IPS-18a (cell line): ENCODE measurements at regions not wholly inside any gene's neighbourhood (a gene's known extent, or its start where the extent isn't known, plus 50 kb on each side); places are given as distances from the start of the nearest gene placed in this dataset.

Experiments
- H3K27ac ChIP-seq: one replicate; pipeline ENCODE4 v1.5.1; 2013; ENCODE audit warnings: low read length
- H3K27me3 ChIP-seq: one replicate; pipeline ENCODE4 v1.6.1; 2013; ENCODE audit warnings: mild to moderate bottlenecking, low read length; ENCODE audit not compliant: control insufficient read depth, insufficient read depth
- H3K36me3 ChIP-seq: one replicate; pipeline ENCODE4 v1.6.1; 2013; ENCODE audit warnings: low read depth, low read length; ENCODE audit not compliant: control insufficient read depth
- H3K4me1 ChIP-seq: one replicate; pipeline ENCODE4 v1.6.1; 2013; ENCODE audit warnings: low read depth, low read length; ENCODE audit not compliant: control insufficient read depth
- H3K4me3 ChIP-seq: one replicate; pipeline ENCODE4 v1.5.1; 2013; ENCODE audit warnings: low read length
- H3K9ac ChIP-seq: one replicate; pipeline ENCODE4 v1.6.1; 2013; ENCODE audit warnings: mild to moderate bottlenecking, low read length, moderate library complexity
- H3K9me3 ChIP-seq: one replicate; pipeline ENCODE4 v1.6.1; 2013; ENCODE audit warnings: low read depth, low read length; ENCODE audit not compliant: control insufficient read depth

- no peaks in the 10 kb centered on the region for H3K9me3 ChIP-seq
- no peak overlapping the region for H3K9ac ChIP-seq
- no peak overlapping the region for H3K4me3 ChIP-seq
- peaks cover 19% of the 10 kb centered on the region for H3K4me1 ChIP-seq
- peaks cover 11% of the 10 kb centered on the region for H3K27me3 ChIP-seq
- no peaks in the 10 kb centered on the region for H3K36me3 ChIP-seq
- H3K27ac ChIP-seq: no peak overlapping the region
Measured at GRCh38 chr13:110811008-110811720, 97.7 kb downstream of the ING1 start.

- Histone ChIP-seq H3K4me1 (peaks cover 19% of the 10 kb centered on the region), H3K4me3 (no peak overlapping the region), H3K9ac (no peak overlapping the region), H3K9me3 (no peaks in the 10 kb centered on the region), H3K27me3 (peaks cover 11% of the 10 kb centered on the region), H3K36me3 (no peaks in the 10 kb centered on the region), H3K27ac (no peak overlapping the region)
Measured at GRCh38 chr13:110811771-110812120, 98.2 kb downstream of the ING1 start.

GRCh38 chr13:110812121-110812868 is 98.8 kb downstream of the ING1 start:
- H3K4me3 ChIP-seq: no peak overlapping the region
- H3K9me3 ChIP-seq: no peaks in the 10 kb centered on the region
- H3K27me3 ChIP-seq: peaks cover 11% of the 10 kb centered on the region

GRCh38 chr13:110812869-110813645 is 99.6 kb downstream of the ING1 start:
- no peak overlapping the region for H3K4me3 ChIP-seq
- H3K4me1 ChIP-seq: peaks cover 19% of the 10 kb centered on the region
- no peak overlapping the region for H3K27ac ChIP-seq
- H3K9me3 ChIP-seq: no peaks in the 10 kb centered on the region
- H3K9ac ChIP-seq: no peak overlapping the region
- no peaks in the 10 kb centered on the region for H3K36me3 ChIP-seq
- peaks cover 11% of the 10 kb centered on the region for H3K27me3 ChIP-seq

More at GRCh38 chr13:110812121-110812868, 98.8 kb downstream of the ING1 start:
- Histone ChIP-seq H3K9ac (no peak overlapping the region), H3K36me3 (no peaks in the 10 kb centered on the region), H3K4me1 (peaks cover 19% of the 10 kb centered on the region), H3K27ac (no peak overlapping the region)

GRCh38 chr13:110813646-110814624 is 100.4 kb downstream of the ING1 start:
- peaks cover 11% of the 10 kb centered on the region for H3K27me3 ChIP-seq
- H3K27ac ChIP-seq: no peak overlapping the region
- H3K36me3 ChIP-seq: no peaks in the 10 kb centered on the region
- no peak overlapping the region for H3K4me3 ChIP-seq
- peaks cover 19% of the 10 kb centered on the region for H3K4me1 ChIP-seq
- H3K9me3 ChIP-seq: no peaks in the 10 kb centered on the region
- no peak overlapping the region for H3K9ac ChIP-seq

- Histone ChIP-seq H3K27ac (no peak overlapping the region), H3K4me1 (peaks cover 9% of the 10 kb centered on the region), H3K27me3 (peaks cover 11% of the 10 kb centered on the region), H3K36me3 (no peaks in the 10 kb centered on the region), H3K9ac (no peak overlapping the region), H3K4me3 (no peak overlapping the region), H3K9me3 (no peaks in the 10 kb centered on the region)
Measured at GRCh38 chr13:110815471-110816204, 99.2 kb downstream of the ANKRD10 start.

GRCh38 chr13:110816500-110816899 is 98.4 kb downstream of the ANKRD10 start:
- Histone ChIP-seq H3K9me3 (no peaks in the 10 kb centered on the region), H3K4me3 (no peak overlapping the region), H3K9ac (no peak overlapping the region), H3K36me3 (no peaks in the 10 kb centered on the region), H3K27ac (no peak overlapping the region), H3K4me1 (no peaks in the 10 kb centered on the region), H3K27me3 (peaks cover 4% of the 10 kb centered on the region)

- no peak overlapping the region for H3K27ac ChIP-seq
- no peaks in the 10 kb centered on the region for H3K9me3 ChIP-seq
- no peak overlapping the region for H3K9ac ChIP-seq
- H3K27me3 ChIP-seq: no peaks in the 10 kb centered on the region
- no peaks in the 10 kb centered on the region for H3K36me3 ChIP-seq
- no peaks in the 10 kb centered on the region for H3K4me1 ChIP-seq
- no peak overlapping the region for H3K4me3 ChIP-seq
Measured at GRCh38 chr13:110817143-110817542, 97.7 kb downstream of the ANKRD10 start.

- Histone ChIP-seq H3K36me3 (no peaks in the 10 kb centered on the region), H3K9ac (no peak overlapping the region), H3K4me1 (no peaks in the 10 kb centered on the region), H3K4me3 (no peak overlapping the region), H3K27ac (no peak overlapping the region), H3K9me3 (no peaks in the 10 kb centered on the region), H3K27me3 (no peaks in the 10 kb centered on the region)
Measured at GRCh38 chr13:110818747-110819146, 96.1 kb downstream of the ANKRD10 start.

GRCh38 chr13:110819203-110820014 is 95.5 kb downstream of the ANKRD10 start:
- Histone ChIP-seq H3K4me3 (no peak overlapping the region), H3K36me3 (no peaks in the 10 kb centered on the region), H3K27ac (no peak overlapping the region), H3K4me1 (no peaks in the 10 kb centered on the region), H3K9me3 (no peaks in the 10 kb centered on the region), H3K27me3 (no peaks in the 10 kb centered on the region), H3K9ac (no peak overlapping the region)
